ENCODE measurements at regions not wholly inside any gene's neighbourhood (a gene's known extent, or its start where the extent isn't known, plus 50 kb on each side); places are given as distances from the start of the nearest gene placed in this dataset.
"Not testable (repeated sequence)": the region's sequence is repeated elsewhere in the genome, so short reads cannot be mapped to it uniquely, and the experiment has no call there.

DNA sequence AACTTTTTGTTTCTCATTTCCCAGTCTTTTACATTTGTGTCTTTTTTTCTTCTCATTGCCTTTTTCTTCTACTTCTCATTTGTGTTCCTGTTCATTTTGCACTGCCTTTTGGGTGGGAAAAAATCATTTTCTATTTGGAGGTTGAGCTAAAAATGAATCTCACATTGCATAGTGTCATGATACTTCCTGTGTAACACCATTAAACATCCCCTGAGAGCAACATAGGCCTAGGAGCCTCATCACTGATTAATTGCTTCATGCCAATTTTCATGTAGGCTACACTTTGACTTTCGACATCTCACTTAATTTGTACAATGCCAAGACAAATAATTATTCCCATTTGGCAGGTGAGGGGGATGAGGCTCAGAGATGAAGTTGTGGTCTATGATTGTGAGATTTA is 279.2 kb downstream of the EDEM1 start:
- no peak for DNase-seq

GRCh38 chr3:5473471-5473870 is 286.0 kb downstream of the EDEM1 start:
- DNase-seq: no peak

DNA sequence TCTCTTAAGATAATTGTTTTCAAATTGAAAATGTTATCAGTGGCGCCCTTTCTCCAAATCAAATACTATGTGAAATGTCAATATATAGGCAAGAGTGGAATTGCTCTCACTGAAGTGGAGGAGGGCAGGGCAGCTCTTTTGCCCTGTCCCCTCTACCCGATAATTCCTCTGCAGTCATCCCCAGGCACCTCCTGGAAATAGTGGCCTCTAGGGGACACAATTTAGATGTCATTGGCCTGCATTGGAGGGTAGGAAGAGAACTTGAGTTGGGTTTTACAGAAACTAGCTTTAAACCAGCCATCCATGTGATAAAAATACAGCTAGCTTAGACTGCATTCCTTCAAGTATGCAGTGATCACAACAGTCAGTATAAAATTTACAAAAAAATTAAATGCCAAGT is 288.9 kb downstream of the EDEM1 start:
- DNase-seq: no peak

DNA sequence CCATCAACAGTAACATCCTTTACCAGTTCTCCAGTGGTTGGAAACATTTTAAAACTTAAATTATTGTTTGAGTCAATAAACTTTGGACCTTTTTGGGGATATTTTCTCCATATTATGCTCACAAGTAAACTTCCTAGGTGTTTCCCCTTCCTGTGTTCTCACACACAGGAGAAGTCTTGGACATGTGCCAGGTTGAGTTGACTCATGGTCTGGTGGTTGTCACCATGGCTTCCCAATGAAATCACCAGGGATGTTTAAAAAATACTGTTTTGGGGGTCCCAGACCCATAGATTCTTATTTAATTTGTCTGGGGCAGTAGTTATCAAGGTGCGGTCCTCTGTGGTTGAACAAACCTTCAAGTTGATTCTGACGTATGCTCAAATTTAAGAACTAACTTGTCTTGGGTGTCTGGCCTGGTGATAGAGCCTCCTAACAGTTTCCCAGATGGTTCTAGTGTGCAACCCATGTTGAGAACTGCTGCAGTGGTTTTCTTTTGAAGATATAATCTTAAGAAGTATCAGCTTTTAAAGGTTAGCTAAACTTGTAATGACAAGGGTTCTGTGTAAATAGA is 291.8 kb downstream of the EDEM1 start:
- no peak for DNase-seq

DNA sequence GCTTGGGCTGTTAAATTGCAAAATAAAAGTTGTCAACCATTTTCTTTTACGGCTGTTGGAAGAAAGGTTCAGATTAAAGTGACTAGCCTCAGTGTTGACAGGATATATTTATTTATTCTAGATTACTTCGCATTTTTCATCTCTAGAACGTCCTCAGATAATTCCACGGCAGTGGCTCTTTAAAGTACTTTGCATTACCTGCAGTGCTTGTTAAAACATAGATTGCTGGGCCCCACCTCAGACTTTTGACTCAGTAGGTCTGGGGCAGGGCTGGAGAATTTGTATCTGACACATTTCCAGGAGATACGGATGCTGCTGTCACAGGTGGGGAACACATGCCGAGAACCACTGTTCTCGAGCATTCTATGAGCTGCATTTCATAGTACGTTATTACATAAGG is 292.7 kb downstream of the EDEM1 start:
- no peak for DNase-seq

DNA sequence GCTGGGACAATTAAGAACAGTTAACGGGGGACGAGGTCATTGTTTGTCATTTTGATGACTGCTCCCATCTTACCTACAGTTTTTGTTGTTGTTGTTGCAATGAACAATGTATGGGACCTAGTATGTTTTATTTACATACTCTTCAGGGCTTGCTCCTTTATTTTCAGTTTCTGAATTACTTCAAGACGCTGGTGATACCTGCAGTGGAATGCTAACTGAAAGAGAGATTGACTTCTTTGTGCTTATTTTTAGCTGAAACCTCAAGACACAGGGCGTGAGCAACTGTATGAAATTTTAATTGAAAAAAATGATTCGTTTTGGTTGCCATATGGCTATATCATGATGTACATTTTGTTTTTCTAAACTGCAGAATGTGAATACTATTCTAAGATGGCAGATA is 297.9 kb downstream of the EDEM1 start:
- DNase-seq: no peak

DNA sequence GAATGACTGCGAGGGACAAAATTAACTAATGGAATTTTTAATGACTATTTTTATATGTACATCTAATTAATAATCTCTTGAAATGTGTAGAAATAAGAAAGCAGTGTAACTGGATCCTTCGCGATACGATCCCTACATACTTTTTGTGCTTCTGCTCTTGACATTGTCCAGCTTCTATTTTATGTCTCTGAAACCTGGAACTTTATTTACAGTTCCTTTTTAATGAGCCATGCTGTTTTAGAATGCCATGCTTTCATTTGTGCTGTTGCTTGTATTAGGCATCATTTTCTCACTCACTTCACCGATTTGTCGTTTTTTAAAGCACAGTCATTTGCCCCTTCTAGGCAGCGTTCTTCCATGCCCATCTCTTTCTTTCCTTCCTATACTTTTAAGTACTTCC is 301.3 kb downstream of the EDEM1 start:
- no peak for DNase-seq

DNA sequence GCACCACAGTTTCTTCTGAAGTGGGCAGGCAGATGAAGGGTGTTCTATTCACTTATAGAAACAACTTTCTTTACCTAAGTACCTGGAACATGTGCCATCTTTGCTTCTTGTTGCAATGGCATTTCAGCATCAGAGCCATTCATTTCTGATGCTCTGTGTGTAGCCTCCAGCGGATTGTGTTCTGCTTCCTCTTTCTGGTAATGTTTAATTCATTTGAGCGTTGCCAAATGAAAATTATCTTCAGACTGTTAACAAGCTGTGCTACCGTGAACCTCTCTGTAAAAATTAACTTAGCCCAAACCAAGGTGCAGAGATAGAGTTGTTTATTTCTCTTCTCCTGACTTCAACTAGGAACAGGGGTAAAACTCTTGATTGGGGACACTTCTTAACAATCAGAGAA is 302.0 kb downstream of the EDEM1 start:
- no peak for DNase-seq

GRCh38 chr3:5494905-5495519 is 307.5 kb downstream of the EDEM1 start:
- no peak for DNase-seq

- DNase-seq: no peak
Observed at GRCh38 chr3:5497497-5497896, 310.0 kb downstream of the EDEM1 start.

- no peak for DNase-seq
Observed at GRCh38 chr3:5498981-5499380, 311.5 kb downstream of the EDEM1 start.

- DNase-seq: no peak
Observed at GRCh38 chr3:5499404-5499803, 311.9 kb downstream of the EDEM1 start.

DNA sequence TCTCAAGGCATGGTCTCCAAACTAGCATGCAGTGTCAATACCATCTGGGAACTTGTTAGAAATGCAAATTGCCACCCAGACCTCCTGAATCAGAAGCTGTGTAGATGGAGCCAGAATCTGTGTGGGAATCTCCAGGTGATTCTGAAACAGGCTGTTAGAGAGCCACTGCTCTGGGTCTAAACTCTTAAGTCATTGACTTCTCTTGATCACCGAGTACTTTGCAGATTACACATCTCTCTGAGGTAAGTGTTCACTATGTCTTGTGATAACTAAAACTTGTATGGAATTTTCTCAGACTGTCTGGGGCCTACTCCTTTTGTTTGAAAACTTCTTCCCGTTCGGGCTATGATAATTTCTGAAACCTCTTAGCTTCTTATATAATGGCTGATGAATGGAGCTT is 315.6 kb downstream of the EDEM1 start:
- DNase-seq: no peak

- DNase-seq: no peak
Observed at GRCh38 chr3:5504135-5504534, 316.6 kb downstream of the EDEM1 start.

GRCh38 chr3:5505163-5505562 is 317.7 kb downstream of the EDEM1 start:
- DNase-seq: no peak

- DNase-seq: no peak
Observed at GRCh38 chr3:5505997-5506396, 318.5 kb downstream of the EDEM1 start.

- not testable (repeated sequence) for DNase-seq
Observed at GRCh38 chr3:5508860-5509259, 321.4 kb downstream of the EDEM1 start.

DNA sequence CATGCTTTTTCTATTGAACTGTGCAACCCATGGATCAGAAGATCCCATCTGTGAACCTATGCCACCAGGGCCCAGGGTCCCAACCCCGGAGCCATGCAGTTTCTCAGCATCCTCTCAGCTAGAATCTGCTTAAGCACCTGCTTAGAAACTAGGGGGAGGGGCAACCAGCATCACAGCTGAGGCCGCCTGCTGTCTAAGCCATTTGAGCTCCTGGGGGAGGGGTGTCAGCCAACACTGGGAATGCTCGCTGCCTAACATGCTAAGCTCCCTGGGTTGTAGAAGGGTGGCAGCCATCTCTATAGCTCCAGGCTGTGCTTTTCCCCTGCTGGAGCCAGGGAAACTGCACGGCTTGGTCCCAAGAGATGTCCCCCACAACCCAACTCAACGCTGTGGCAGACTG is 322.8 kb downstream of the EDEM1 start:
- DNase-seq: no peak

GRCh38 chr3:5517921-5518320 is 330.4 kb downstream of the EDEM1 start:
- DNase-seq: no peak

- no peak for DNase-seq
Observed at GRCh38 chr3:5520237-5520636, 332.7 kb downstream of the EDEM1 start.

GRCh38 chr3:5523125-5523524 is 335.6 kb downstream of the EDEM1 start:
- DNase-seq: no peak

- DNase-seq: no peak
Observed at GRCh38 chr3:5531039-5531438, 343.5 kb downstream of the EDEM1 start.

DNA sequence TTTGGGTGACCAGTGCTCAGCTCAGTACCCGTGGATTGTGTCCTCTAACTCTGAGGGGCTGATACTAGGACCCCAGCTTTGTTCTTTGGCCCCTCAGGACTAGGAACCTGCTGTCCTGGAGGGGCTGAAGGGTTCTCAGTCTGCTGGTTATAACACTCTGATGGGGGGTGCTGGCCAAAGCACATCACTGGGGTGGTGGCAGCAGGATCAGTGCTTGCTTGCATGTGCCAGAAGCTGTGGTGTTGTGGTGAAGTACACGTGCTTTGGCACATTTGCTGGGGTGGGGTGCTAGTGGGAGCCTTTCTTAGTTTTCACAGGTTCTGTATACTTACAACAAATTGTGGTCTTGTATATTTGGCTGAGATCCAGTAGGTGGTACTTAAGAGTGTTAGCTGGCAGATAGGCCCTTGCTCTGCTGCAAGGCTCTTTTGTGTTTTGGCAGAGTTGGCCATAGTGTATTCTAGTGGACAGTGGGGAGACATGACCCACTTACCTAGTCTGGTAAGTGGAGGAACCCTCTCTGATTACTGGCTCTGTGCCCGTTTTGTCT is 344.3 kb downstream of the EDEM1 start:
- no peak for DNase-seq

DNA sequence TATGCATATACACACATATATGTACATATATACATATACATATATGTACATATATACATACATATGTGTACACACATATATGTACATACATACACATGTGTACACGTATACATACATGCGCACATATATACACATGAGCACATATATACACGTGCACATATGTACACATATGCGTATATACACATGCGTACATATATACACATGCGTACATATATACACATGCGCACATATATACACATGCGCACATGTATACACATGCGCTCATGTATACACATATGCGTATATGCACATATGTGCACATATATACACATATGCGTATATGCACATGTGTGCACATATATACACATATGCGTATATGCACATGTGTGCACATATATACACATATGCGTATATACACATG is 353.0 kb downstream of the EDEM1 start:
- no peak for DNase-seq

Measured in hypothalamus (tissue), 51 donors.